GM12878 (cell line): ENCODE measurements at regions not wholly inside any gene's neighbourhood (a gene's known extent, or its start where the extent isn't known, plus 50 kb on each side); places are given as distances from the start of the nearest gene placed in this dataset.
A peak's percentile ranks its signal among the peaks of the same experiment; 100 is the strongest.

Source experiments
- BCL11A ChIP-seq: IDR thresholded peaks from 2 replicates; pipeline ENCODE4 v1.6.1; 2011; ENCODE audit warnings: low read depth, low read length
- BHLHE40 ChIP-seq, 2 experiments: fragments of 450-650 bp in 1 of 2; IDR thresholded peaks; 2 replicates each; pipeline ENCODE4 v1.6.1; 2011 to 2017; ENCODE audit warnings: low read depth in 2 of 2, borderline replicate concordance in 1 of 2, improper control_type of control experiment in 1 of 2, low read length in 1 of 2, mild to moderate bottlenecking in 1 of 2
- CBFB ChIP-seq: IDR thresholded peaks from 2 replicates; pipeline ENCODE4 v1.6.1; 2016; ENCODE audit warnings: antibody characterized with exemption, low read depth
- MTA2 ChIP-seq: fragments of 450-650 bp; IDR thresholded peaks from 2 replicates; pipeline ENCODE4 v1.6.1; 2016; ENCODE audit warnings: low read depth, mild to moderate bottlenecking, moderate library complexity
- NR2C2 ChIP-seq: IDR thresholded peaks from 2 replicates; pipeline ENCODE4 v1.6.1; 2011; ENCODE audit warnings: borderline replicate concordance, low read depth; ENCODE audit not compliant: control insufficient read depth, insufficient read length
- NR2F1 ChIP-seq: fragments of 450-650 bp; conservative IDR thresholded peaks from 2 replicates; pipeline ENCODE4 v1.6.1; 2017; ENCODE audit warnings: mild to moderate bottlenecking
- PAX5 ChIP-seq: IDR thresholded peaks from 2 replicates; pipeline ENCODE4 v1.6.1; 2011; ENCODE audit warnings: low read depth, low read length, borderline replicate concordance
- PKNOX1 ChIP-seq: fragments of 450-650 bp; IDR thresholded peaks from 2 replicates; pipeline ENCODE4 v1.6.1; 2016; ENCODE audit warnings: mild to moderate bottlenecking
- RUNX3 ChIP-seq: IDR thresholded peaks from 2 replicates; pipeline ENCODE4 v1.6.1; 2012; ENCODE audit warnings: low read length, inconsistent platforms
- ZBTB33 ChIP-seq: fragments of 450-650 bp; IDR thresholded peaks from 2 replicates; pipeline ENCODE4 v1.6.1; 2017; ENCODE audit warnings: mild to moderate bottlenecking

GRCh38 chr20:19071902-19072498, 140.4 kb upstream of the SLC24A3 start (continued):
- TF ChIP-seq ZBTB33 (no peak), BCL11A (peak; percentile 59; the same call in 1 of the 2 replicates), NR2C2 (no peak), PKNOX1 (no peak), MTA2 (peak; percentile 74), RUNX3 (peak; percentile 70), NR2F1 (peak; percentile 93), PAX5 (0 out of 2 replicates have a peak, but pooled peaks have one; percentile 18), CBFB (peak; percentile 53; the same call in 1 of the 2 replicates), BHLHE40 (IDR thresholded peaks at IDR 0.05; ENCODE audit: borderline replicate concordance in 1 of 2, low read depth in 2 of 2, low read length in 1 of 2) (peak in 1 of 2 experiments; percentile 47; a peak in 1 of 4 replicates)
